ENCODE measurements at regions not wholly inside any gene's neighbourhood (a gene's known extent, or its start where the extent isn't known, plus 50 kb on each side); places are given as distances from the start of the nearest gene placed in this dataset.

GRCh38 chr4:38559374-38559773, 104.6 kb upstream of the KLF3 start:
- intact Hi-C loops (cut with micrococcal nuclease): no loop called here
- H3K4me1 ChIP-seq (ENCODE audit: control insufficient read depth in 2 of 2, insufficient read depth in 2 of 2, low read length in 2 of 2): peaks cover 0 to 3% of the 10 kb centered on the region in 2 donors
- no peak overlapping the region for H3K4me2 ChIP-seq (replicated peaks; ENCODE audit: low read depth, low read length, poor library complexity, severe bottlenecking)
- H3K27me3 ChIP-seq (replicated peaks in 1 of 4; ENCODE audit: control extremely low read depth in 1 of 4, control insufficient read depth in 3 of 4, insufficient read depth in 4 of 4, low read length in 3 of 4): no peaks in the 10 kb centered on the region
- no peaks in the 10 kb centered on the region for H4K20me1 ChIP-seq (ENCODE audit: control insufficient read depth, insufficient read depth, low read length, poor library complexity, severe bottlenecking)
- WGBS (ENCODE audit: insufficient coverage): 94% methylated on average over 5 of the region's 6 CpGs
- H3K27ac ChIP-seq (ENCODE audit: low read length in 2 of 2): no peak overlapping the region
- POLR2A ChIA-PET: no interaction called here
- no peak overlapping the region for H3K9ac ChIP-seq (ENCODE audit: low read length)
- H3K79me2 ChIP-seq (ENCODE audit: control insufficient read depth, insufficient read depth, low read length): no peaks in the 10 kb centered on the region
- H3K27ac Mint-ChIP-seq: no peak overlapping the region
- no peaks in the 10 kb centered on the region for H3K9me3 ChIP-seq (ENCODE audit: control extremely low read depth in 1 of 3, control insufficient read depth in 2 of 3, insufficient read depth in 1 of 3, low read length in 2 of 3)
- CTCF ChIA-PET: no interaction called here
- ATAC-seq (ENCODE audit: low read depth): no peak
- no peak overlapping the region for H2AFZ ChIP-seq (ENCODE audit: insufficient read depth, low read depth, low read length, poor library complexity, severe bottlenecking)
- no peaks in the 10 kb centered on the region for H3K4me1 Mint-ChIP-seq
- no peak overlapping the region for H3K4me3 Mint-ChIP-seq
- DNase-seq: no peak
- H3K27me3 Mint-ChIP-seq: peaks cover 5% of the 10 kb centered on the region
- no peak overlapping the region for H3K4me3 ChIP-seq (ENCODE audit: control extremely low read depth in 1 of 5, extremely low read depth in 1 of 5, insufficient read depth in 1 of 5, low read depth in 2 of 5, low read length in 4 of 5)
- peaks cover 6% of the 10 kb centered on the region for H3K9me3 Mint-ChIP-seq (ENCODE audit: insufficient read depth)
- TF ChIP-seq, protein P1, sequence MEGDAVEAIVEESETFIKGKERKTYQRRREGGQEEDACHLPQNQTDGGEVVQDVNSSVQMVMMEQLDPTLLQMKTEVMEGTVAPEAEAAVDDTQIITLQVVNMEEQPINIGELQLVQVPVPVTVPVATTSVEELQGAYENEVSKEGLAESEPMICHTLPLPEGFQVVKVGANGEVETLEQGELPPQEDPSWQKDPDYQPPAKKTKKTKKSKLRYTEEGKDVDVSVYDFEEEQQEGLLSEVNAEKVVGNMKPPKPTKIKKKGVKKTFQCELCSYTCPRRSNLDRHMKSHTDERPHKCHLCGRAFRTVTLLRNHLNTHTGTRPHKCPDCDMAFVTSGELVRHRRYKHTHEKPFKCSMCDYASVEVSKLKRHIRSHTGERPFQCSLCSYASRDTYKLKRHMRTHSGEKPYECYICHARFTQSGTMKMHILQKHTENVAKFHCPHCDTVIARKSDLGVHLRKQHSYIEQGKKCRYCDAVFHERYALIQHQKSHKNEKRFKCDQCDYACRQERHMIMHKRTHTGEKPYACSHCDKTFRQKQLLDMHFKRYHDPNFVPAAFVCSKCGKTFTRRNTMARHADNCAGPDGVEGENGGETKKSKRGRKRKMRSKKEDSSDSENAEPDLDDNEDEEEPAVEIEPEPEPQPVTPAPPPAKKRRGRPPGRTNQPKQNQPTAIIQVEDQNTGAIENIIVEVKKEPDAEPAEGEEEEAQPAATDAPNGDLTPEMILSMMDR (IDR thresholded peaks at IDR 0.05): no peak
- no peak for TF ChIP-seq EZH2 (IDR thresholded peaks at IDR 0.05; ENCODE audit: borderline replicate concordance, insufficient read depth, low read depth, low read length, poor library complexity, severe bottlenecking)
- H3K36me3 ChIP-seq (replicated peaks in 1 of 2; ENCODE audit: control extremely low read depth in 1 of 2, control insufficient read depth in 1 of 2, extremely low read depth in 1 of 2, insufficient read depth in 2 of 2, low read length in 1 of 2): no peaks in the 10 kb centered on the region

- CTCF ChIA-PET: no interaction called here
- Histone ChIP-seq H3K9me3 (ENCODE audit: control extremely low read depth in 1 of 3, control insufficient read depth in 2 of 3, insufficient read depth in 1 of 3, low read length in 2 of 3) (no peaks in the 10 kb centered on the region), H3K27me3 (replicated peaks in 1 of 4; ENCODE audit: control extremely low read depth in 1 of 4, control insufficient read depth in 3 of 4, insufficient read depth in 4 of 4, low read length in 3 of 4) (no peaks in the 10 kb centered on the region), H3K79me2 (ENCODE audit: control insufficient read depth, insufficient read depth, low read length) (no peaks in the 10 kb centered on the region), H4K20me1 (ENCODE audit: control insufficient read depth, insufficient read depth, low read length, poor library complexity, severe bottlenecking) (no peaks in the 10 kb centered on the region), H3K4me3 (ENCODE audit: control extremely low read depth in 1 of 5, extremely low read depth in 1 of 5, insufficient read depth in 1 of 5, low read depth in 2 of 5, low read length in 4 of 5) (no peak overlapping the region), H3K27ac (ENCODE audit: low read length in 2 of 2) (no peak overlapping the region), H3K36me3 (replicated peaks in 1 of 2; ENCODE audit: control extremely low read depth in 1 of 2, control insufficient read depth in 1 of 2, extremely low read depth in 1 of 2, insufficient read depth in 2 of 2, low read length in 1 of 2) (no peaks in the 10 kb centered on the region), H2AFZ (ENCODE audit: insufficient read depth, low read depth, low read length, poor library complexity, severe bottlenecking) (no peak overlapping the region), H3K4me2 (replicated peaks; ENCODE audit: low read depth, low read length, poor library complexity, severe bottlenecking) (no peak overlapping the region), H3K4me1 (ENCODE audit: control insufficient read depth in 2 of 2, insufficient read depth in 2 of 2, low read length in 2 of 2) (peaks cover 0 to 3% of the 10 kb centered on the region in 2 donors), H3K9ac (ENCODE audit: low read length) (no peak overlapping the region)
- TF ChIP-seq, protein P1 (IDR thresholded peaks at IDR 0.05): no peak
- TF ChIP-seq EZH2 (IDR thresholded peaks at IDR 0.05; ENCODE audit: borderline replicate concordance, insufficient read depth, low read depth, low read length, poor library complexity, severe bottlenecking): no peak
- Mint-ChIP-seq H3K4me1 (no peaks in the 10 kb centered on the region), H3K4me3 (no peak overlapping the region), H3K27me3 (peaks cover 5% of the 10 kb centered on the region), H3K9me3 (ENCODE audit: insufficient read depth) (peaks cover 5% of the 10 kb centered on the region), H3K27ac (no peak overlapping the region)
- POLR2A ChIA-PET: no interaction called here
- DNase-seq: no peak
- intact Hi-C loops (cut with micrococcal nuclease): no loop called here
- 95% methylated on average over 5 of the region's 6 CpGs for WGBS (ENCODE audit: insufficient coverage)
- no peak for ATAC-seq (ENCODE audit: low read depth)
Observed at GRCh38 chr4:38560340-38560739, 103.7 kb upstream of the KLF3 start.

All from B cell (primary cell).